SU-DHL-6 (cell line): ENCODE measurements at regions not wholly inside any gene's neighbourhood (a gene's known extent, or its start where the extent isn't known, plus 50 kb on each side); places are given as distances from the start of the nearest gene placed in this dataset.

Experiments used
- EZH2phosphoT487 ChIP-seq: fragments of 200-600 bp; sonication (generic), shearing (Covaris generic); conservative IDR thresholded peaks from 2 replicates; pipeline ENCODE4 v1.6.1; 2018; ENCODE audit warnings: mild to moderate bottlenecking, antibody characterized with exemption, low read length, moderate library complexity, mixed read lengths
- TF ChIP-seq, protein P1 (sequence below): fragments of 200-600 bp; sonication (generic); IDR thresholded peaks from one replicate; pipeline ENCODE4 v1.5.1; 2017; ENCODE audit warnings: antibody characterized with exemption, mild to moderate bottlenecking, low read length, moderate library complexity; ENCODE audit not compliant: insufficient read depth, poor library complexity, severe bottlenecking

DNA sequence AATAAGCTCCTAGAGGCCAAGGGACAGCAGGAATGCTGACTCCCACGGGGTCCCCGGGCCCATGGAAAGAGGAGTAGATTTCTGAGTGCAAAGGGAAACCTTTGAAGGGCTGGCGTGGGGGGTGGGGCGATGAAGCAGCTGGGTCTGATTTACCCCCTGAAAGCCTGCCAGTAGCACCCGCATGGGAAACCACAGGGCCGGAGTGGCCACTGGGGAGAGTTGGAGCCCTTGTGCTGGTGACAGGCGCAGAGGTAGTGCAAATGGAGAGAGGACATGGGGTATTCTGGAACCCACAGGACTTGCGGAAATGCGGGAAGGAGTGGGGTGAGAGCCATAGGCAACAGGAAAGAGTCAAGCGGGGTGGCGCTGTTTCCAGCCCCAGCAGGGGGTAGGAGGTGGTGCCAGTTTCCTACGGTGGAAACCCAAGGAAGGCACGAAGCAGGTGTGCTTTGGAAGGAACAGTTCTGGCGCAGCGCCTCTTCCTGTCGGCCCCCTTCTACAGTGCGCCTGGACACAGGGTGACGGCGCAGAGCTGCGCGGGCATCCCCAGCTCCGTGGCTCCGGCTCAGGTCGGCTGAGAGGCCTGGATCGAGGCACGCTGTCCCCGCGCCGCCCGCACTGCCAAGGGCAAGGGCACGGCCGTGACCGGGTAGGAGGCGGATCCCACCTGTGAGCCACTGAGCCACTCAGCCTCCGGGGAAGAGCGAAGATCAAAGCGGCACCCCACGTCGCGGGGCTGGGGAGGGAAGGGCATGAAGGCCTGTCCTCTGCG is 149.0 kb upstream of the GLI2 start:
- TF ChIP-seq, protein P1, sequence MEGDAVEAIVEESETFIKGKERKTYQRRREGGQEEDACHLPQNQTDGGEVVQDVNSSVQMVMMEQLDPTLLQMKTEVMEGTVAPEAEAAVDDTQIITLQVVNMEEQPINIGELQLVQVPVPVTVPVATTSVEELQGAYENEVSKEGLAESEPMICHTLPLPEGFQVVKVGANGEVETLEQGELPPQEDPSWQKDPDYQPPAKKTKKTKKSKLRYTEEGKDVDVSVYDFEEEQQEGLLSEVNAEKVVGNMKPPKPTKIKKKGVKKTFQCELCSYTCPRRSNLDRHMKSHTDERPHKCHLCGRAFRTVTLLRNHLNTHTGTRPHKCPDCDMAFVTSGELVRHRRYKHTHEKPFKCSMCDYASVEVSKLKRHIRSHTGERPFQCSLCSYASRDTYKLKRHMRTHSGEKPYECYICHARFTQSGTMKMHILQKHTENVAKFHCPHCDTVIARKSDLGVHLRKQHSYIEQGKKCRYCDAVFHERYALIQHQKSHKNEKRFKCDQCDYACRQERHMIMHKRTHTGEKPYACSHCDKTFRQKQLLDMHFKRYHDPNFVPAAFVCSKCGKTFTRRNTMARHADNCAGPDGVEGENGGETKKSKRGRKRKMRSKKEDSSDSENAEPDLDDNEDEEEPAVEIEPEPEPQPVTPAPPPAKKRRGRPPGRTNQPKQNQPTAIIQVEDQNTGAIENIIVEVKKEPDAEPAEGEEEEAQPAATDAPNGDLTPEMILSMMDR: no peak
- no peak for TF ChIP-seq EZH2phosphoT487
